HUES6 (cell line): ENCODE measurements at regions not wholly inside any gene's neighbourhood (a gene's known extent, or its start where the extent isn't known, plus 50 kb on each side); places are given as distances from the start of the nearest gene placed in this dataset.

ENCODE experiments used
- H3K27ac ChIP-seq: 2 replicates; pipeline ENCODE4 v1.7.0; 2013; ENCODE audit warnings: low read depth, mild to moderate bottlenecking, low read length, inconsistent platforms
- H3K27me3 ChIP-seq: 2 replicates; pipeline ENCODE4 v1.6.1; 2013; ENCODE audit warnings: low read length; ENCODE audit not compliant: control insufficient read depth, insufficient read depth
- H3K36me3 ChIP-seq: 2 replicates; pipeline ENCODE4 v1.6.1; 2013; ENCODE audit warnings: low read length; ENCODE audit not compliant: control insufficient read depth, insufficient read depth
- H3K4me1 ChIP-seq: 2 replicates; pipeline ENCODE4 v1.6.1; 2013; ENCODE audit warnings: low read length; ENCODE audit not compliant: control insufficient read depth, insufficient read depth
- H3K4me3 ChIP-seq: 2 replicates; pipeline ENCODE4 v1.5.1; 2013; ENCODE audit warnings: low read depth, low read length
- H3K9ac ChIP-seq: one replicate; pipeline ENCODE4 v1.6.1; 2013; ENCODE audit warnings: mild to moderate bottlenecking, low read length
- H3K9me3 ChIP-seq: 2 replicates; pipeline ENCODE4 v1.6.1; 2013; ENCODE audit warnings: low read depth, low read length; ENCODE audit not compliant: control insufficient read depth, insufficient read depth

DNA sequence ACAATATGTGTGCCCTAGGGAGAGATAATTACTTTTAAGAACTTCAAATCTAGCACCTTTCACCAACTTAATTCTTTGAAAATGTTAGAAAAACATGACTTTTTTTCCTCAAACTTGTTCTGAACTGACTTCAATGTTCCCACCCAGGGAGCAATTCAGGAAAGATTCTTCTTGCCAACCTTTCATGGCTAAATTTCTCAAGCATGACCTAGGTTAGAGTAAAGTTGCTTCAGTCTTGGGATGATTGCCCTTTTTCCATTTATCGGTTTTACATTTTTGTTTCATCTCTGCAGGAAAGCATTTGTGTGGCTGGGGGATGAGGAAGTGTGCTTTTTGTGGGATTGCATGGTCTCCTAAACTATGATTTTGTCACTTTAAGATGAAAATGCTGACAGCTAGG lies 647.7 kb downstream of the LTN1 start:
- H3K9ac ChIP-seq: no peak overlapping the region
- no peaks in the 10 kb centered on the region for H3K27me3 ChIP-seq
- no peaks in the 10 kb centered on the region for H3K9me3 ChIP-seq
- no peak overlapping the region for H3K27ac ChIP-seq
- H3K4me1 ChIP-seq: no peaks in the 10 kb centered on the region
- H3K4me3 ChIP-seq: no peak overlapping the region
- H3K36me3 ChIP-seq: no peaks in the 10 kb centered on the region

DNA sequence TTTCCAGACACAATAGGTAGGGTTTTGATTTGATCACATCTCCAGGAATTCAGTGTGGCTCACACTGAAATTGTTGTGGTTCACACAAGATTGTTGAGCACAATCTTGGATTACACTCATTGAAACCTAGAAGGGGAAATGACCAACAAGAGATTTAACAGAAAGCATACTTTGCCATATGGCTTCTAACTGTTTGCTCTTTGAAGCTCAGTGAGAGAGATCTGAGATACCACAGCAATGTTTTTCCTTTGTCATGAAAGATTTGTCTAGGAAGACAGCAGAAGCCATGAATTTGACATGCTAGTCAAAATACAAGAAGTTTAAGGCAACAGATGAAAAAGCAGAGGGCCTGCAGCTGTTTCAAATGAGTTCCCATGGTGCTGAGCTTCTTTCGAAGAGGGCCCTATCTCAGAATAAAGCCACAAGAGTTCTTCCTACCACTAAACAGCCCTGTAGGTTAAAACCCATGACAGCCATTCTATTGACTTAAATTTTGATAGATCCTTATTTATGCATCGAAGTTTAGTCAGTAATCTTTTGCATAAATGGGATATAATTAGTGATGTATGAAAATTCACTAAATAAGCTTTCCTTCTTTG lies 650.4 kb downstream of the LTN1 start:
- Histone ChIP-seq H3K36me3 (no peaks in the 10 kb centered on the region), H3K4me3 (no peak overlapping the region), H3K9ac (no peak overlapping the region), H3K27ac (no peak overlapping the region), H3K4me1 (no peaks in the 10 kb centered on the region), H3K9me3 (no peaks in the 10 kb centered on the region), H3K27me3 (no peaks in the 10 kb centered on the region)

DNA sequence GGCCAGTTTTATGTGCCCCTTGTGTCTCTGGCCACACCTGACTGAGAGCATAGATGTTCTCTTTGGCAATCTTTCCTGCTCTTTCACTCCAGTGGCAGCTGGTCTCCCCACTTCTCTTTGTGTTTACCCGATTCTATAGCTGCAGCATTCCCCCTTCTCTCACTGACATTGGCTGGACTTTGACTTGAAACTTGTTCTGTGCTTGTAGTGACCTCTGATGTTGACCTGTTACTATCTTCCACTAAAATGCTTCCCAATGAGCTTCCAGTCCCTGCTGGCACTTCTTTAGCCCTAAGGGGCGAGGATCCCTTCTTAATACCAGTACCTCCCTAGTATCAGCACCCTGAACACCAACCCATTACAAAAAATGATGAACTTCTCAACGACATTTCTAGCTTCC lies 653.3 kb downstream of the LTN1 start:
- no peak overlapping the region for H3K27ac ChIP-seq

DNA sequence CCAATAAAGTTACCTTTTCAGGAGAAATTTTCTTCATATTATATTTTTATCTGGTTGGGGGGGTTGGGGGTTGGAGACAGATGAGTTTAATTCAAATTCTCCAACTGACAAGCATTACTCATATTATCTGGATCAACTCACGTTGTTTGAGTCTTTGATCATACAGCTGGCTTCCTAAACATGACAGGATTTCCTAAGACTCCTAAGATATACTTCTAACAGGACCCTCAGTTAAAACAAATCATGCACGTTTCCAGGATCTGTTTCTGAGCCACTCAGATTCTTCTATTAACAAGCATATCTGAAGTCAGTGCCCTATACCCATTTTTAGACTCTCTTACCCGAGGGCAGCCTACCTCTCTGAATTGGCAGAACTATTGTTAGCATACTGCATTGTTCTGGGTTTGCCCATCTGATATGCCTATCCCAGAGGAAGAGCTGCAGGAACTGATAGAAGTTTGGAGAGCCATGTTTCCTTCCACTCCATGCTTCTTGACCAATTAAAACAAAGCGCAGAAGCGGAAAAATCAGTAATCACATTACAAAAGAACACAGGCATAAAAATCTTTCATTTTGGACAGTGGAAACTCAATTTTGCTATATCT lies 653.9 kb downstream of the LTN1 start:
- Histone ChIP-seq H3K36me3 (no peaks in the 10 kb centered on the region), H3K9ac (no peak overlapping the region), H3K4me1 (no peaks in the 10 kb centered on the region), H3K4me3 (no peak overlapping the region), H3K9me3 (no peaks in the 10 kb centered on the region), H3K27me3 (no peaks in the 10 kb centered on the region), H3K27ac (no peak overlapping the region)

More for the DNA sequence above, 653.3 kb downstream of the LTN1 start:
- no peaks in the 10 kb centered on the region for H3K9me3 ChIP-seq
- H3K36me3 ChIP-seq: no peaks in the 10 kb centered on the region
- H3K27me3 ChIP-seq: no peaks in the 10 kb centered on the region
- H3K9ac ChIP-seq: no peak overlapping the region
- no peak overlapping the region for H3K4me3 ChIP-seq
- H3K4me1 ChIP-seq: no peaks in the 10 kb centered on the region

DNA sequence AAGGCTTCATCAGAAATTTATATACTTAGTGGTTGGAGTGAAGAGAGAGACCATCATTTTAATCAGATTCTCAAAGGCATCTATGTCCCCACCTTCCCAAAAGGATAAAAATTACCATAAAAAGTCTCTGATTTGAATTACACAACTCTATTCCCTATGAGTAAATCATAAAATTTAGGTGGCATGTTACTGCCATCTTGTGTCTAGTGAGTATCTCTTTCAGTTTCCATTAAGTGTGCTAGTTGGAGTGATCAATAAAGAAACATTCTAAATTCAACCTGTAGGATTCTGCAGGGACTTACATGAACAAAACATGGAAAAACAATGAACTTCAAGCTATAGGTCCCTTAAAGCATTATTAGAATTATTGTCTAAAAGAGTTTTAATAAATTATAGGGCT lies 655.4 kb downstream of the LTN1 start:
- H3K27me3 ChIP-seq: no peaks in the 10 kb centered on the region
- no peak overlapping the region for H3K4me3 ChIP-seq
- H3K27ac ChIP-seq: no peak overlapping the region
- H3K4me1 ChIP-seq: no peaks in the 10 kb centered on the region
- no peak overlapping the region for H3K9ac ChIP-seq
- no peaks in the 10 kb centered on the region for H3K36me3 ChIP-seq
- no peaks in the 10 kb centered on the region for H3K9me3 ChIP-seq

DNA sequence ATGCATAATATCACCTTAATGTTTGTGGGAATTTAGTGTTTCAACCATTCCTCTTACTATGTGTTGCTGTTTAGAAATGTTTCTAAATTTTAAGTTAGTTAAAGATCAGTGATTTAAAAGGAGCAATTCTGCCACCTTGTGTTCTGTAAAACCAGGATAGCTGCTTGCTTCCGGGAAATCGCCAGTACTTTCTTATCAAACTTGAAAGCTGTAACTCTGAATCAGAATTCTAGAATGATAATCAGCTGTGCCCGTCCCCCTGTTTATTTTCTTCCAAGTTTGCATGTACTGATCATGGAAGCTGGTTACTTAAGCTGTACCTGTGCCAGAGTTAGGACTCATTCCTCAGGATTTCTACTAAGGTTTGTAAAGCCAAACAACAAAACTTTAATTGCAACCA lies 656.4 kb downstream of the LTN1 start:
- Histone ChIP-seq H3K27ac (no peak overlapping the region), H3K27me3 (no peaks in the 10 kb centered on the region), H3K4me3 (no peak overlapping the region), H3K4me1 (no peaks in the 10 kb centered on the region), H3K9me3 (no peaks in the 10 kb centered on the region; the same call in 1 of the 2 replicates), H3K36me3 (no peaks in the 10 kb centered on the region), H3K9ac (no peak overlapping the region)

DNA sequence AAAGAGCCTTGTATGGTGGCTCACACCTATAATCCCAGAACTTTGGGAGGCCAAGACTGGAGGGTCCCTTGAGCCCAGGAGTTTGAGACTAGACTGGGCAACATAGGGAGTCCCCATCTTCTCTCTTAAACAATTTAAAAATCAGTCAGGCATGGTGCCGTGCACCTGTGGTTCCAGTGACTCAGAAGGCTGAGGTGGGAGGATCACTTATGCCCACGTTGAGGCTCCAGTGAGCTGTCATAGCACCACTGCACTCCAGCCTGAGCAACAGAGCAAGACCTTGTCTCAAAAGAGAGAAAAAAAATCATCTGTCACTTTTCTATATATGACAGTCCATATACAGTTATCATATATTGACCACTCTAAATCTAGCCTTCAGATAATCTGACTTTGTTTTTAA lies 658.3 kb downstream of the LTN1 start:
- Histone ChIP-seq H3K4me3 (no peak overlapping the region), H3K9me3 (peaks cover 10% of the 10 kb centered on the region), H3K36me3 (no peaks in the 10 kb centered on the region), H3K27ac (no peak overlapping the region), H3K4me1 (no peaks in the 10 kb centered on the region), H3K9ac (no peak overlapping the region), H3K27me3 (no peaks in the 10 kb centered on the region)

DNA sequence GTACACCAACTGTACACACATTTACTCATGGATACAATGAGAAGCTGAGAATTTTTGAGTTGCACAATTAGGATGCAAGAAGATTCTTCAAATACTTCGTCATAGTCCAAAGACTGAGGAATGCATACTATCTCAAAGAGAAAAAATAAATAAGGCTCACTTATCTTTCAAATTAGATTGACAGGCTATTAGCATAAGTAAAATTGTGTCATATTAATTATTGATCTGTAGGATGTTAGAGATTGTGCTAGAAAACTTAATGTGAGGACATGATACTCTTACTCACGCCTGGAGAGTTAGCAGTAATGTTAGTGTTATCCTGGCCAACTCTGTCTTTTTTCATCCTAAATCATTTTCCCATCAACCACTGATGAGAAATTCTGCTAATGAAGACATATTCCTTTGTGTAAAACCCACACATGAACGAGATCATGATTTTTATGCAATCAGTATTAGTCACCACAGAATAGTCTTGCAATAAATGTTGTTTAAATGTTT lies 659.0 kb downstream of the LTN1 start:
- no peak overlapping the region for H3K9ac ChIP-seq
- H3K27me3 ChIP-seq: no peaks in the 10 kb centered on the region
- H3K36me3 ChIP-seq: no peaks in the 10 kb centered on the region
- peaks cover 13% of the 10 kb centered on the region for H3K9me3 ChIP-seq
- H3K27ac ChIP-seq: no peak overlapping the region
- H3K4me3 ChIP-seq: no peak overlapping the region
- no peaks in the 10 kb centered on the region for H3K4me1 ChIP-seq

DNA sequence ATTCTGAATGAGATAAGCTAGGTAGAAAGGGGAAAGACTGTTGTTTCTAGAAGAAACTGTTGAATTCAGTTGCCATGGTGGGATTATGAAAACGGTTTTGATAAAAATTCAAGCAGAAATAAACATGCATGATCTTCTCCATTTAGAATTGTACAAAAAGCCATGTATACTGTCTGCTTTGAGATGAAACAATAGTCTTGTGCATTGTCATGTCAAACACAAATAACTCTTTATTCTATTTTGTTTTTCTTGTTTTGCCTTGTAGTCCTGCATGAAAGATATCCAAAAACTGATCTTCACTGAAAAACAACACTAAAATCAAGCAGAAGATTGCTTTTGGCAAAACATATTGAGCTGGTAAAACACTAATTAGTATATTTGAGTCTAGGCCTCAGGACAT lies 659.9 kb downstream of the LTN1 start:
- no peak overlapping the region for H3K27ac ChIP-seq
- no peak overlapping the region for H3K4me3 ChIP-seq
- H3K9ac ChIP-seq: no peak overlapping the region
- H3K9me3 ChIP-seq: peaks cover 17% of the 10 kb centered on the region
- H3K36me3 ChIP-seq: no peaks in the 10 kb centered on the region
- H3K4me1 ChIP-seq: no peaks in the 10 kb centered on the region
- no peaks in the 10 kb centered on the region for H3K27me3 ChIP-seq

DNA sequence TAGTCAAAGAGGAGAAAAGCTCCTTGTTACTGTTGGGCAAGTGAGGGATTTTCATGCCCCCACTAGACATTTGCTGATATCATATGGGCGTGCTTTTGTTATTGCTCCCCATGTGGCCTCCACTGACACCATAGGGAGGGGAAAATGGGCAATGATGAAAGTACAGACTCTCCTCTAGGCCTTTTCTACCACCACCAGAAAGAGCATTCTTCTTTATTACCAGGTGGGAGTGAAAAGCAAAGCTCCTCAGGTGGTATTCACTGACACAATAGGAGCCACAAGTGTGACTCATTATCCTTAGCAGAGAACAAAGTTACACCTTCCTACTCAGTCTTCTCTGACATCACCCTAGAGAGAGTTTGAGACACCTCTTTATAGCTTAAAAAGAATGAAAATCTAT lies 667.1 kb downstream of the LTN1 start:
- Histone ChIP-seq H3K27ac (peak overlapping the region; percentile 78), H3K4me1 (peaks cover 11% of the 10 kb centered on the region), H3K4me3 (no peak overlapping the region), H3K36me3 (no peaks in the 10 kb centered on the region), H3K9ac (no peak overlapping the region), H3K27me3 (no peaks in the 10 kb centered on the region), H3K9me3 (peaks cover 17% of the 10 kb centered on the region)

DNA sequence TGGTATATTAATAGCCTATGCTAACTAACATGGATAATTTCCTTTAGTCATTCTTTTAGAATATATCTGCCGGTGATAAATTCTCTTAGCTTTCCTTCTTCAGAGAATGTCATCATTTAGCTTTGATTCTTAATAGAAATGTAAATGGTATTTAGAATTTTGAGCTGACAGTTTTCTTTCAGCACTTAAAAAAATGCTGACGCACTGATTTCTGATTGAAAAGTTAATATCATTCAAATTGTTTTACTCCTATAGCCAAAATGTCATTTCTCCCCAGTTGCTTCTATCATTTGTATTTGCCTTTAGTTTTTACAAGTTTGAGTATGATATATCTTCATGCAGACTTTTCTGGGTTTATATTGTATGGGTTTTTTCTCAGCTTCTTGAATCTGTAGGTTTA lies 668.0 kb downstream of the LTN1 start:
- H3K4me1 ChIP-seq: peaks cover 11% of the 10 kb centered on the region
- H3K4me3 ChIP-seq: no peak overlapping the region
- peak overlapping the region; percentile 78; the same call in 1 of the 2 replicates for H3K27ac ChIP-seq
- H3K9me3 ChIP-seq: peaks cover 10% of the 10 kb centered on the region
- no peaks in the 10 kb centered on the region for H3K27me3 ChIP-seq
- H3K9ac ChIP-seq: no peak overlapping the region
- no peaks in the 10 kb centered on the region for H3K36me3 ChIP-seq
